ENCODE measurements at regions not wholly inside any gene's neighbourhood (a gene's known extent, or its start where the extent isn't known, plus 50 kb on each side); places are given as distances from the start of the nearest gene placed in this dataset.

DNA sequence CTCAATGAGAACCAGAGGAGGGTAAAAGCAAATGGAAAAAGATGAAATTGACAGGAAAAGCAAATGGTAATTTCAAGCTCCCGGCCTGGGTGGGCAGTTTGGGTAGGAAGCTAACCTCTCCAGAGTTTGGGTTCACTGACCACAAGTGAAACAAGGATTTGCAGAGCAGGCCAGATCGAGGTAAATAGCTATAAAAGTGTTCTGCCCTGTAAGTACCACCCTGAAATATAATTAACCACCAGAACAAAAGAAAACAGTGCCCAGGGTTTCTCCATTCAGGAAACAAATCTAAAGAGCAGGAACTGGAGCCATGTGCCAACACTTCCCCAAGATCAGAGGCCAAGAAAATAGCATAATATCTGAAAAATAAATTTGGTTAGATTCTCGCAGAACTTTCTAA is 276.7 kb upstream of the MEOX2 start (continued):
- TF ChIP-seq, protein P1, sequence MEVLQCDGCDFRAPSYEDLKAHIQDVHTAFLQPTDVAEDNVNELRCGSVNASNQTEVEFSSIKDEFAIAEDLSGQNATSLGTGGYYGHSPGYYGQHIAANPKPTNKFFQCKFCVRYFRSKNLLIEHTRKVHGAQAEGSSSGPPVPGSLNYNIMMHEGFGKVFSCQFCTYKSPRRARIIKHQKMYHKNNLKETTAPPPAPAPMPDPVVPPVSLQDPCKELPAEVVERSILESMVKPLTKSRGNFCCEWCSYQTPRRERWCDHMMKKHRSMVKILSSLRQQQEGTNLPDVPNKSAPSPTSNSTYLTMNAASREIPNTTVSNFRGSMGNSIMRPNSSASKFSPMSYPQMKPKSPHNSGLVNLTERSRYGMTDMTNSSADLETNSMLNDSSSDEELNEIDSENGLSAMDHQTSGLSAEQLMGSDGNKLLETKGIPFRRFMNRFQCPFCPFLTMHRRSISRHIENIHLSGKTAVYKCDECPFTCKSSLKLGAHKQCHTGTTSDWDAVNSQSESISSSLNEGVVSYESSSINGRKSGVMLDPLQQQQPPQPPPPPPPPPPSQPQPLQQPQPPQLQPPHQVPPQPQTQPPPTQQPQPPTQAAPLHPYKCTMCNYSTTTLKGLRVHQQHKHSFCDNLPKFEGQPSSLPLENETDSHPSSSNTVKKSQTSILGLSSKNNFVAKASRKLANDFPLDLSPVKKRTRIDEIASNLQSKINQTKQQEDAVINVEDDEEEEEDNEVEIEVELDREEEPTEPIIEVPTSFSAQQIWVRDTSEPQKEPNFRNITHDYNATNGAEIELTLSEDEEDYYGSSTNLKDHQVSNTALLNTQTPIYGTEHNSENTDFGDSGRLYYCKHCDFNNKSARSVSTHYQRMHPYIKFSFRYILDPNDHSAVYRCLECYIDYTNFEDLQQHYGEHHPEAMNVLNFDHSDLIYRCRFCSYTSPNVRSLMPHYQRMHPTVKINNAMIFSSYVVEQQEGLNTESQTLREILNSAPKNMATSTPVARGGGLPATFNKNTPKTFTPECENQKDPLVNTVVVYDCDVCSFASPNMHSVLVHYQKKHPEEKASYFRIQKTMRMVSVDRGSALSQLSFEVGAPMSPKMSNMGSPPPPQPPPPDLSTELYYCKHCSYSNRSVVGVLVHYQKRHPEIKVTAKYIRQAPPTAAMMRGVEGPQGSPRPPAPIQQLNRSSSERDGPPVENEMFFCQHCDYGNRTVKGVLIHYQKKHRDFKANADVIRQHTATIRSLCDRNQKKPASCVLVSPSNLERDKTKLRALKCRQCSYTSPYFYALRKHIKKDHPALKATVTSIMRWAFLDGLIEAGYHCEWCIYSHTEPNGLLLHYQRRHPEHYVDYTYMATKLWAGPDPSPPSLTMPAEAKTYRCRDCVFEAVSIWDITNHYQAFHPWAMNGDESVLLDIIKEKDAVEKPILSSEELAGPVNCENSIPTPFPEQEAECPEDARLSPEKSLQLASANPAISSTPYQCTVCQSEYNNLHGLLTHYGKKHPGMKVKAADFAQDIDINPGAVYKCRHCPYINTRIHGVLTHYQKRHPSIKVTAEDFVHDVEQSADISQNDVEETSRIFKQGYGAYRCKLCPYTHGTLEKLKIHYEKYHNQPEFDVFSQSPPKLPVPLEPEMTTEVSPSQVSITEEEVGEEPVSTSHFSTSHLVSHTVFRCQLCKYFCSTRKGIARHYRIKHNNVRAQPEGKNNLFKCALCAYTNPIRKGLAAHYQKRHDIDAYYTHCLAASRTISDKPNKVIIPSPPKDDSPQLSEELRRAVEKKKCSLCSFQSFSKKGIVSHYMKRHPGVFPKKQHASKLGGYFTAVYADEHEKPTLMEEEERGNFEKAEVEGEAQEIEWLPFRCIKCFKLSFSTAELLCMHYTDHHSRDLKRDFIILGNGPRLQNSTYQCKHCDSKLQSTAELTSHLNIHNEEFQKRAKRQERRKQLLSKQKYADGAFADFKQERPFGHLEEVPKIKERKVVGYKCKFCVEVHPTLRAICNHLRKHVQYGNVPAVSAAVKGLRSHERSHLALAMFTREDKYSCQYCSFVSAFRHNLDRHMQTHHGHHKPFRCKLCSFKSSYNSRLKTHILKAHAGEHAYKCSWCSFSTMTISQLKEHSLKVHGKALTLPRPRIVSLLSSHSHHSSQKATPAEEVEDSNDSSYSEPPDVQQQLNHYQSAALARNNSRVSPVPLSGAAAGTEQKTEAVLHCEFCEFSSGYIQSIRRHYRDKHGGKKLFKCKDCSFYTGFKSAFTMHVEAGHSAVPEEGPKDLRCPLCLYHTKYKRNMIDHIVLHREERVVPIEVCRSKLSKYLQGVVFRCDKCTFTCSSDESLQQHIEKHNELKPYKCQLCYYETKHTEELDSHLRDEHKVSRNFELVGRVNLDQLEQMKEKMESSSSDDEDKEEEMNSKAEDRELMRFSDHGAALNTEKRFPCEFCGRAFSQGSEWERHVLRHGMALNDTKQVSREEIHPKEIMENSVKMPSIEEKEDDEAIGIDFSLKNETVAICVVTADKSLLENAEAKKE (CRISPR knock-in tag; IDR thresholded peaks at IDR 0.05), result no peak
- TF ChIP-seq, protein P2, sequence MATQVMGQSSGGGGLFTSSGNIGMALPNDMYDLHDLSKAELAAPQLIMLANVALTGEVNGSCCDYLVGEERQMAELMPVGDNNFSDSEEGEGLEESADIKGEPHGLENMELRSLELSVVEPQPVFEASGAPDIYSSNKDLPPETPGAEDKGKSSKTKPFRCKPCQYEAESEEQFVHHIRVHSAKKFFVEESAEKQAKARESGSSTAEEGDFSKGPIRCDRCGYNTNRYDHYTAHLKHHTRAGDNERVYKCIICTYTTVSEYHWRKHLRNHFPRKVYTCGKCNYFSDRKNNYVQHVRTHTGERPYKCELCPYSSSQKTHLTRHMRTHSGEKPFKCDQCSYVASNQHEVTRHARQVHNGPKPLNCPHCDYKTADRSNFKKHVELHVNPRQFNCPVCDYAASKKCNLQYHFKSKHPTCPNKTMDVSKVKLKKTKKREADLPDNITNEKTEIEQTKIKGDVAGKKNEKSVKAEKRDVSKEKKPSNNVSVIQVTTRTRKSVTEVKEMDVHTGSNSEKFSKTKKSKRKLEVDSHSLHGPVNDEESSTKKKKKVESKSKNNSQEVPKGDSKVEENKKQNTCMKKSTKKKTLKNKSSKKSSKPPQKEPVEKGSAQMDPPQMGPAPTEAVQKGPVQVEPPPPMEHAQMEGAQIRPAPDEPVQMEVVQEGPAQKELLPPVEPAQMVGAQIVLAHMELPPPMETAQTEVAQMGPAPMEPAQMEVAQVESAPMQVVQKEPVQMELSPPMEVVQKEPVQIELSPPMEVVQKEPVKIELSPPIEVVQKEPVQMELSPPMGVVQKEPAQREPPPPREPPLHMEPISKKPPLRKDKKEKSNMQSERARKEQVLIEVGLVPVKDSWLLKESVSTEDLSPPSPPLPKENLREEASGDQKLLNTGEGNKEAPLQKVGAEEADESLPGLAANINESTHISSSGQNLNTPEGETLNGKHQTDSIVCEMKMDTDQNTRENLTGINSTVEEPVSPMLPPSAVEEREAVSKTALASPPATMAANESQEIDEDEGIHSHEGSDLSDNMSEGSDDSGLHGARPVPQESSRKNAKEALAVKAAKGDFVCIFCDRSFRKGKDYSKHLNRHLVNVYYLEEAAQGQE (IDR thresholded peaks at IDR 0.05; ENCODE audit: unreplicated experiment), result no peak
- TF ChIP-seq STAT1 (IDR thresholded peaks at IDR 0.05; ENCODE audit: unreplicated experiment) (no peak), NANOG (IDR thresholded peaks at IDR 0.05; ENCODE audit: borderline replicate concordance) (no peak), JUNB (IDR thresholded peaks at IDR 0.05; ENCODE audit: unreplicated experiment) (no peak), EZH2phosphoT487 (IDR thresholded peaks at IDR 0.05; ENCODE audit: unreplicated experiment) (no peak)

All from GM23338 (cell line).